ENCODE measurements at regions not wholly inside any gene's neighbourhood (a gene's known extent, or its start where the extent isn't known, plus 50 kb on each side); places are given as distances from the start of the nearest gene placed in this dataset.
"Not testable (repeated sequence)": the region's sequence is repeated elsewhere in the genome, so short reads cannot be mapped to it uniquely, and the experiment has no call there.

DNA sequence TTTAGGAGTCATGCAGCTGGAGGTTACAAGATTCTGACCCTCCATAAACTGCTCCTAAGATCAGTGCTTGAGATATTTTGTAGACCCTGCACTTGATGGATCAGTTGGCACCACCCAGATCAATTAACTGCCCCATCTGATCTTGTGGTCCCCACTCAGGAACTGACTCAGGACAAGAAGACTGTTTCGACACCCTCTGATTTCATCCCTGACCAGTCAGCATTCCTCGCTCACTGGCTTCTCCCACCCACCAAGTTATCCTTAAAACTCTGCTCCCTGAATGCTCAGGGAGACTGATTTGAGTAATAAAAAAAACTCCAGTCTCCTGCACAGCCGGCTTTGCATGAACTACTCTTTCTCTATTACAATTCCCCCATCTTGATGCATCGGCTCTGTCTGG is 360.2 kb downstream of the GALC start:
- no peak for DNase-seq

- DNase-seq = no peak
Observed at GRCh38 chr14:87630846-87631245, 362.1 kb downstream of the GALC start.

DNA sequence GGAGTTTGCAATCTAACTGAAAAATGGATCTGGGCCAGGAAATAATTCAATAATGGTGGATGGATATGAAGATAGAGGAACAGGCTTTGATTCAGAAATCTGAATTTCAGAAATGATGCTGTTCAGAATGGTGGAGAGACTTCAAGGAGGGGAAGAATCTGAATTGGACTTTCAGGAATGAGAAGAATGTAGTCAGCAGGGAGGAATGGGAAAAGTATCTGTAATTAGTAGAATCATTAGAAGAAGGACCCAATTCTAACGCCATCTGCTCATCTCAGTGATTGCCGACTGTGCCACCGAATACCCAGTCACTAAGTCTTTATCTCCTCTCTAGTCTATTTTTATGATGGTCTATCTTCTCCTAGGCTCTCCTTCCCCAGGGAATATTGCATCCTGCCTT is 363.2 kb downstream of the GALC start:
- no peak for DNase-seq

DNA sequence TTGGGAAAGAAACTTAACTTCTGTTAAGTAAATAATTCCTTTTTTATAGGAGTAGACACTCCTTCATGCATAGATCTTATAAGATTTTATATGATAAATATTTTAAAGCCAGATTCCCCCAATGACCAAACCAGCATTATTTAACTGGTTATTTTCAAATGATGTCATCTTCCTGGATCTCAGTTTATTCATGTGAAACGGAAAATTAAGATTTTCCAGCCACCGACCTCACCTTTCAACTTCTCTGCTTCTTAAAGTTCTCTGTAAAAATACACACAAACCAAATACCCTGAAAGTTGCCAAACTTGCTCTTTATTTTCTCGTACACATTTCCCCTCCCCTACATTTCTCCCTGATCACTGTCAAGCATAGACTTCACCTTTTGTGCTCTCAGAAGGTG is 364.2 kb downstream of the GALC start:
- DNase-seq = no peak

GRCh38 chr14:87628129-87628528 is 364.9 kb downstream of the GALC start:
- DNase-seq = peak in 12 of 56 donors; percentile 5 to 39 (median 12)

GRCh38 chr14:87626266-87626665 is 366.7 kb downstream of the GALC start:
- no peak for DNase-seq

GRCh38 chr14:87623616-87624015 is 369.4 kb downstream of the GALC start:
- DNase-seq = no peak

GRCh38 chr14:87617079-87617478 is 375.9 kb downstream of the GALC start:
- no peak for DNase-seq

DNA sequence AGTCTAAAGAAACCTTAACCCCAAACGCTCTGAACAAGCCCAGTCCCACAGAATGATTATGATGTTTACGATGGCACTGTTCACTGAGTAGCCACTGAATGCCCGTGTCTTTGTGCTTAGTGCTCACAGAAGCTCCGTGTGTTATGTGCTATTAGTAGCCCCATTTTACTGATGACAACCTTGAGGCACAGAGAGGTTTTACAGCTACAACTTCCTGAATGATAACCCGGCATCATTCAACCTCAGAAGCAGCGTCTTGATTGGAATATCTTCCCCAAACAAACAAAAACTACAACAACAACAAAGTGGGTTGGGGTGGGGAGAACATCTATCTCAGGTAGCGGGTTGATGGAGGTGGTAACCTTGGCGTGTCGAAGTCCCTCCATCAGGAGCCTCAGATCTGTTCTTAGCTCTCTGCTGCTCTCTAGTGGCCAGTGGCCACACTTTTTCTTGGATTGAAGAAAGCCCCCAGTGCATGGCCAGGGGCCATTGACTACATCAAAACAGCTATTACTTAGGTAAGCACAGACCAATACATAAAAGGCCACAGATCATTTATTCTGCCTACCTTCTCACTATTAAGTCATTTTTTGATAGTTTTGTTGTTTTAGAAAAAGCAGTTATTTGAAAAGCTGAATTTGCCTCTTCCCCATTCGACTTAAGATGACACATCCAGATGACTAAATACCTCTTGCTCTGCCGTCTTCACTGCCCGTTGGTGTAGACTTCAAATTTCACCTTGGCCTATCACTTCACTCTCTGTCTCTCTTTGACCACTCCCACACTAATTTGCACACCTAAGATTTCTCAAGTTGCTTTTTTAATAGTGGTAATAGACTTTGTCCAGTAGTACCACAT is 376.9 kb downstream of the GALC start:
- DNase-seq = peak in 34 of 56 donors; percentile 1 to 57 (median 15)

DNA sequence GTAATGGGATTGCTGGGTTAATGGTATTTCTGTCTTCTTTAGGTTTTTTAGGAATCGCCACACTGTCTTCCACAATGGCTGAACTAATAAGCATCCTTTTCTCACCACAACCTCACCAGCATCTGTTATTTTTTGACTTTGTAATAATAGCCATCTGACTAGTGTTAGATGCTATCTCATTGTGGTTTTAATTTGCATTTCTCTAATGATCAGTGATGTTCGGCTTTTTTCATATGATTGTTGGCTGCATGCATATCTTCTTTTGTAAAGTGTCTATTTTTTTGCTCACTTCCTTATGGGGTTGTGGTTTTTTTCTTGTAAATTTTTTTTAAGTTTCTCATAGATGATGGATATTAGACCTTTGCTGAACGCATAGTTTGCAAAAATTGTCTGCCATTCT is 377.9 kb downstream of the GALC start:
- no peak for DNase-seq

GRCh38 chr14:87613881-87614280 is 379.1 kb downstream of the GALC start:
- no peak for DNase-seq

GRCh38 chr14:87607056-87607455 is 385.9 kb downstream of the GALC start:
- DNase-seq = not testable (repeated sequence)

- no peak for DNase-seq
Observed at GRCh38 chr14:87601036-87601435, 391.9 kb downstream of the GALC start.

DNA sequence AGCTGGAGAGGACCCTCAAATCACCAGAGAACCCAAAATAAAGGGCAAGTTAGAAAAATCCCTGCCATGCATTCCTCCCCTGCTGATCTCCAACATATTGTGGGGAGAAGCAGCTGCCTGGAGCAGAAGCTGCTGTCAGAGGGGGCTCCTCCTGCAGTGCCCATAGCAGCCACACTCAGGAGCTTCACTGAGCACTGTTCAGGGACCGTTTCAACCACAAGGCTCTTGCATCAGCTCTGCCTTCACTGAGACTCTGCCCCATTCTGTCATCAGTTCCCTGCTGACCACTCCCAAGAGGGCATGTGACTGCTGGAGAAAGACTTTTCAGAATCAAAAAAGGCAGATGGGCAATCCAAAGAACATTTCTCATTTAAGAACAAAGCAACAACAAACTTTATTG is 392.7 kb downstream of the GALC start:
- DNase-seq = no peak

GRCh38 chr14:87581298-87581697 is 411.7 kb downstream of the GALC start:
- no peak for DNase-seq

DNA sequence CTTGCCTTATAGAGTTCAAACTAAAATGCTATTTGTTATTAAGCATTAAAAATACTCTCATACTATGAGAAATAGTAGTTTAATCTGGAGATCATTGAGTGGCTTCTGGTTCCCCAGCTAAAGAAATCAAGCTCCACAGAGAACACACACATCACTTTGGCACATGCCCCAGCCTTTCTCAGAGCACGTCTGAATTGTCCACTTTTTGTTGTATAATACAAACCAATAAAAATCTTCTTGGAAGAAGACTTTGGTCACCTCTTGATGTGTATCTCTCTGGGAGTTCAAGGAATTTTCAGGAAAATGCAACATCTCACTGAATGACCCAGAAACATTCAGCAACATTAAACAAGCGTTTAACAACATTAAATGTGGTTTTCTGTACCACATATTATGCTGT is 413.9 kb downstream of the GALC start:
- DNase-seq = no peak

DNA sequence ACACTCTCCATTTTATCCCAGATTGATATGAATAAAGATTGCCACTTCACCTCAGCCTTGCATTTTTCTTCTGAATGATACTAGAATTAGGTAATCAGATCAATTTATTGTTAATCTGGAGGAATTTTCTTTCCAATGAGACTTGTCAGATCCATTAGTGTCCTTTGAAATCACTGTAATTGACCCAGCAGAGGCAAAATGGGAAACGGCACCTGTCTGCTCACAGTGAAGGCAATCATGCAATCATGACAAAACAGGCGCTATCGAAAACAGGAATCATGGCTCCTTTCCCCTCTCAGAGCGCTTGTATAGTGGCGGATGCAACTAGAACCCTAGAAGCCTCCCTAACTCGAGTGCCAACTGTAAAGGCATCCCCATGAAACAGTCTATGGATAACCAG is 417.6 kb downstream of the GALC start:
- DNase-seq = no peak

- no peak for DNase-seq
Observed at GRCh38 chr14:87573591-87573990, 419.4 kb downstream of the GALC start.

- no peak for DNase-seq
Observed at GRCh38 chr14:87567618-87568295, 425.2 kb downstream of the GALC start.

DNA sequence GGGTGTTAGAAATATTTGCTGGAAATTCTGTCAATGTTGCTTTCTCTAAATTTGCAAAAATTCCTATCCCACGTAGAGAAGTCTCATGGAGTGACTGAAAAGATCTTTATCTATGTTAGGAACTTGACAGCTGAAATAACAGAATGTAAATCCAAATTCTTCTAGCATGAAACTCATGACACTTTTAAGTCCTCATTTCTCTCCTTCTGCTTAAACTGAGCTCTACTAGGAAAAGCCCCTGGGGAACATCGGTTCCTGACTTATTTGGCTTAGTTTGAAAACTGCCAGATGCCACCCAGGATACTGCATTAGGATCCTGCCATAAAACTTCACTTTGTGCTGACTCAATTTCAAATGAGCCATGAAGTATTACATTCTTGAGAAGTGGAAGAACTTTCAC is 426.0 kb downstream of the GALC start:
- peak in 1 of 56 donors; percentile 3 for DNase-seq

- no peak for DNase-seq
Observed at GRCh38 chr14:87547536-87547935, 445.4 kb downstream of the GALC start.

GRCh38 chr14:87542288-87542687 is 450.7 kb downstream of the GALC start:
- no peak for DNase-seq

- no peak for DNase-seq
Observed at GRCh38 chr14:87540339-87540738, 452.6 kb downstream of the GALC start.

Data from amygdala (tissue), 56 donors.